ENCODE measurements at regions not wholly inside any gene's neighbourhood (a gene's known extent, or its start where the extent isn't known, plus 50 kb on each side); places are given as distances from the start of the nearest gene placed in this dataset.
A peak's percentile ranks its signal among the peaks of the same experiment; 100 is the strongest.

DNA sequence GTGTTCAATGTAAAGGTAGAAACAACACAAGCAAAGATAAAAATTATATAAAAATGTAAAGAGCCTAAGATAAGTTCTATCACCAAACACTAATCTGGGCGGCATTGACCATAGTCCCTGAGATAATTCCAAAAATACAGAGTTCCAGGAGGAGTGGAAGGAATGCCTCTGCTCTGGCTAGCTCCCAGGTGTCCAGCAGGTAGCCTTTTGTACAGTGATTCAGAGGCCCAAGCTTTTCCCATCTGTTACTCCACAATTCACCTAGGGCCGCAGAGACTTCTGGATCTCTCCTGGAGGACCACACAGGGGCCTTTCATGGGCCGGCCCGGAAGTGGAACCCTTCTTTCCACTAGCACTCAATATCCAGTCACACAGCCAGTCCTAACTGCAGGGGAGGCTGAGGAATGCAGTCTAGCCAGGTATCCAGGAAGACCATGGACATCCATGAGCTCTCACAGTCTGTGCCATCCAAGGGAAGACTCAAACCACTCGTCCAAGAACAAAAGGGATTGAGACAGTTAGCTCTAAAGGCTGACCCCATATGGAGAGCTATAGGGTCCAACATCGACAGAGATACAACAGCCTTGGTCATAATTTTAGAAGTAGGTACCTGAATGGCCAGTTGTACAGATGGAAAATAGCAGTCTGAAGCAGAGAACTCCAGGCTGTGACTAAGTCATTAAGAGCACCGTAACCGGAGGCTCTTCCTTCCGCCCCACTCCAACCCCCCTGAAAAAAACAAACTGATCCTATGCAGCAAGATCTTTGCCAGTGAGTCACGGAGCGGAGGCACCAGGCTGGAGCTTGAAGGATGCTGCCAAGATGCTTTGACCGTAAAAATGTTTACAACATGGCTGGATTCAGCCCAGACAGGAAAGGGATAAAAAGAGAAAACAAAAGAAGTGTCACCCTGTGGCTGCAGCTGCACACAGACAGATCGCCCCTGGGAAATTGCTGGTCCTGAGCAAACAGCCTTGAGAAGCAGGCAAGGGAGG, 204.8 kb downstream of the NUAK1 start:
- DNase-seq (ENCODE audit: low read depth), result peak; percentile 95
- in situ Hi-C loops (cut with HindIII; ENCODE audit: low sequenced_read_pairs), result no loop called here
- no peak for TF ChIP-seq CTCF (IDR thresholded peaks at IDR 0.05; ENCODE audit: low read depth, low read length, missing control alignments)
- no peak overlapping the region for H3K4me3 ChIP-seq (ENCODE audit: low read depth, low read length)

- in situ Hi-C loops (cut with HindIII; ENCODE audit: low sequenced_read_pairs), result no loop called here
- no peak overlapping the region for H3K4me3 ChIP-seq (ENCODE audit: low read depth, low read length)
- no peak for DNase-seq (ENCODE audit: low read depth)
- no peak for TF ChIP-seq CTCF (IDR thresholded peaks at IDR 0.05; ENCODE audit: low read depth, low read length, missing control alignments)
Observed at GRCh38 chr12:105935106-105935505, 203.6 kb downstream of the NUAK1 start.

DNA sequence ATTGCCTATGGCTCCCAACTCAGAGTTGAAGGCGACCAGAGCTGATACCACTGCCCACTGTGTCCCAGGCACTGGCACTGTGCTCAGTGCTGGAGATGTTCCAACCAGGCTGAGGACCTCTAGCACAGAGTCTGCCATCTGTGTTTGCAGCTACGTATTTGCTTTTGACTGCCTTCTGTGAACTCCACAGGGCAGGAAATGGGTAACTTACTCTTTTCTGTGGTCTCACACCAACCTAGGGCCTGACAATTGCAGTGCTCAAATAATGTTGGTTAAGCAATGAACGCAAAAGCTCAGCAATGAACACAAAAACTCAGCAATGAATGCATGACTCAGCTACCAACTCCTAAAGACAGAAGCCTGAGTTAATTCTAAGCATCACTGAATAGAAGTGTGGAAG, 202.8 kb downstream of the NUAK1 start:
- no peak overlapping the region for H3K4me3 ChIP-seq (ENCODE audit: low read depth, low read length)
- in situ Hi-C loops (cut with HindIII; ENCODE audit: low sequenced_read_pairs), result no loop called here
- no peak for DNase-seq (ENCODE audit: low read depth)

GRCh38 chr12:105936496-105936895, 202.3 kb downstream of the NUAK1 start:
- TF ChIP-seq CTCF (IDR thresholded peaks at IDR 0.05; ENCODE audit: low read depth, low read length, missing control alignments), result no peak
- in situ Hi-C loops (cut with HindIII; ENCODE audit: low sequenced_read_pairs), result no loop called here
- no peak for DNase-seq (ENCODE audit: low read depth)
- no peak overlapping the region for H3K4me3 ChIP-seq (ENCODE audit: low read depth, low read length)

More for the DNA sequence above, 202.8 kb downstream of the NUAK1 start:
- TF ChIP-seq CTCF (IDR thresholded peaks at IDR 0.05; ENCODE audit: low read depth, low read length, missing control alignments), result no peak

DNA sequence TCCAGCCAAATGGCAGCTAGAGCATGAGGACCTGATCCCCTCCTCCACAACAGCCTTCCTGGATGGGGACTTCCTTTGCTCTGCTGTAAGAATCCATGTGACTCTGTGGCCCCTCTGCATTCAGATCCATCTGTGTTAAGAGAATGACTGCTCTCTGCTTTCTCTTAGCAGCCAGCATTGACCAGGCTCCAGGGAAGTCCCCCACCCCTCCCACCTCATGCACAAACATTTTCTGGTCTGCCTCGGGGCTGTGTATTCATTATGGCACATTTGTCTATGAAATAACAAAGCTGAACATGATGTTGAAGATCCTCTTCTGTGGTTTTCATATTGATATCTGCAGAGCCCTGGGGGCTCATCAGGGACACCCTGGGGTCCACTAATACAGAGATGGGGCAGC, 201.7 kb downstream of the NUAK1 start:
- no peak for TF ChIP-seq CTCF (IDR thresholded peaks at IDR 0.05; ENCODE audit: low read depth, low read length, missing control alignments)
- in situ Hi-C loops (cut with HindIII; ENCODE audit: low sequenced_read_pairs), result no loop called here
- DNase-seq (ENCODE audit: low read depth), result no peak
- no peak overlapping the region for H3K4me3 ChIP-seq (ENCODE audit: low read depth, low read length)

GRCh38 chr12:105939181-105939721, 199.5 kb downstream of the NUAK1 start:
- no peak for DNase-seq (ENCODE audit: low read depth)
- no peak overlapping the region for H3K4me3 ChIP-seq (ENCODE audit: low read depth, low read length)
- in situ Hi-C loops (cut with HindIII; ENCODE audit: low sequenced_read_pairs), result no loop called here
- no peak for TF ChIP-seq CTCF (IDR thresholded peaks at IDR 0.05; ENCODE audit: low read depth, low read length, missing control alignments)
